ENCODE measurements at regions not wholly inside any gene's neighbourhood (a gene's known extent, or its start where the extent isn't known, plus 50 kb on each side); places are given as distances from the start of the nearest gene placed in this dataset.

- TF ChIP-seq EZH2 (optimal IDR thresholded peaks at IDR 0.05; ENCODE audit: low read depth, low read length) (no peak), CTCF (IDR thresholded peaks at IDR 0.05; ENCODE audit: low read length) (no peak)
Measured at GRCh38 chr5:88643315-88643714, 239.7 kb downstream of the MEF2C start.

Measured in MM.1S (cell line).